ENCODE measurements at regions not wholly inside any gene's neighbourhood (a gene's known extent, or its start where the extent isn't known, plus 50 kb on each side); places are given as distances from the start of the nearest gene placed in this dataset.

DNA sequence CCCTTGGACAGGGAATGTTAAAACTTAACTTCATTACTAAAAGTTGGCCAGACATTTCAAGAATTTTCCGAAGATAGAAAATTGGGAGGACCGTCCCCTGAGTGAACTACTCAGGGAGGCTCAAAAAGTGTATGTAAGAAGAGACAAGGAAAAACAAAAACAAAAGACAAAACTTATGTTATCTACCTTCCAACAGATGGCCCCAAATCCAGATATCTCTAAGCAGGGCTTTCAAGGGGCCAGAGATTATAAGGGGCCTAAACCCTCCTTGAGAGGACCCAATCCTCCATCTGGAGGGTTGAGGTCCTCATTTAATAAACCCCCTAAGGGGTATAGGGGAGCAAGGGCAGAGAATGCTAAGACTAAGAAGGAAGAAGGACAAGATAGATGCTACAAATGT, 203.6 kb downstream of the SH2D4B start:
- Histone ChIP-seq H3K27me3 (ENCODE audit: control insufficient read depth in 2 of 2, insufficient read depth in 2 of 2, low read length in 2 of 2) (no peaks in the 10 kb centered on the region), H3K4me3 (replicated peaks in 1 of 3; ENCODE audit: low read depth in 2 of 3, low read length in 3 of 3) (no peak overlapping the region), H3K27ac (ENCODE audit: low read depth in 1 of 2, low read length in 2 of 2) (no peak overlapping the region), H3K9ac (ENCODE audit: insufficient read depth, low read length, poor library complexity, severe bottlenecking) (no peak overlapping the region), H3K36me3 (replicated peaks in 1 of 2; ENCODE audit: control insufficient read depth in 1 of 2, insufficient read depth in 2 of 2, low read length in 2 of 2) (no peaks in the 10 kb centered on the region), H4K20me1 (ENCODE audit: insufficient read depth, low read length) (no peaks in the 10 kb centered on the region), H3K4me2 (replicated peaks; ENCODE audit: extremely low read depth, low read length, poor library complexity, severe bottlenecking) (no peak overlapping the region), H2AFZ (ENCODE audit: insufficient read depth, low read depth, low read length, poor library complexity, severe bottlenecking) (no peak overlapping the region), H3K79me2 (ENCODE audit: insufficient read depth, low read length) (no peaks in the 10 kb centered on the region), H3K9me3 (replicated peaks in 1 of 2; ENCODE audit: control insufficient read depth in 1 of 2, insufficient read depth in 1 of 2, low read length in 2 of 2) (no peaks in the 10 kb centered on the region), H3K4me1 (ENCODE audit: control insufficient read depth in 1 of 2, insufficient read depth in 2 of 2, low read length in 2 of 2) (no peaks in the 10 kb centered on the region)
- Mint-ChIP-seq H3K9me3 (peaks cover 0 to 4% (median 2%) of the 10 kb centered on the region in 7 donors), H3K4me1 (no peaks in the 10 kb centered on the region), H3K4me3 (no peak overlapping the region), H3K27ac (no peak overlapping the region), H3K27me3 (ENCODE audit: low read depth in 3 of 3) (peaks cover 3 to 5% (median 4%) of the 10 kb centered on the region in 3 donors), H3K36me3 (no peaks in the 10 kb centered on the region)
- intact Hi-C loops (cut with micrococcal nuclease) = no loop called here
- TF ChIP-seq, protein P1, sequence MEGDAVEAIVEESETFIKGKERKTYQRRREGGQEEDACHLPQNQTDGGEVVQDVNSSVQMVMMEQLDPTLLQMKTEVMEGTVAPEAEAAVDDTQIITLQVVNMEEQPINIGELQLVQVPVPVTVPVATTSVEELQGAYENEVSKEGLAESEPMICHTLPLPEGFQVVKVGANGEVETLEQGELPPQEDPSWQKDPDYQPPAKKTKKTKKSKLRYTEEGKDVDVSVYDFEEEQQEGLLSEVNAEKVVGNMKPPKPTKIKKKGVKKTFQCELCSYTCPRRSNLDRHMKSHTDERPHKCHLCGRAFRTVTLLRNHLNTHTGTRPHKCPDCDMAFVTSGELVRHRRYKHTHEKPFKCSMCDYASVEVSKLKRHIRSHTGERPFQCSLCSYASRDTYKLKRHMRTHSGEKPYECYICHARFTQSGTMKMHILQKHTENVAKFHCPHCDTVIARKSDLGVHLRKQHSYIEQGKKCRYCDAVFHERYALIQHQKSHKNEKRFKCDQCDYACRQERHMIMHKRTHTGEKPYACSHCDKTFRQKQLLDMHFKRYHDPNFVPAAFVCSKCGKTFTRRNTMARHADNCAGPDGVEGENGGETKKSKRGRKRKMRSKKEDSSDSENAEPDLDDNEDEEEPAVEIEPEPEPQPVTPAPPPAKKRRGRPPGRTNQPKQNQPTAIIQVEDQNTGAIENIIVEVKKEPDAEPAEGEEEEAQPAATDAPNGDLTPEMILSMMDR (IDR thresholded peaks at IDR 0.05) = no peak
- DNase-seq = no peak
- WGBS (ENCODE audit: insufficient coverage) = no CpG with 5 or more reads among the region's 2 CpGs

DNA sequence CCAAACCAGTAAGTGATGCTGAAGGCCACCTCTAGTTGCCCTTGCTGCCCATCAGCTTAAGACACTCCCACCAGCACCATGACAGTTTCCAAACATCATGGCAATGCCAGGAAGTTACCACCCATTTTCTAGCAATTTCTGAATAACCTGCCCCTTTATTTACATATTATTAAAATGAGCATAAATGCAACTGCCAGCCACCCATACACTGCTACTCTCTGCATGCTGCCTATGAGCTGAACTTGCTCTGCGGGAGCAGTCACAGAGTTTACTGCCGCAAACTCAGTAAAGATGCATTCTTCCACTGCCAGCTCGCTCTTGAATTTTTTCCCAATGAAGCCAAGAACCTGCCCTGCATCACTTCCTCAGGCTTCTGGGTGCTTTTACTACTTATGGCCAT, 212.6 kb downstream of the SH2D4B start:
- no peaks in the 10 kb centered on the region for H3K36me3 ChIP-seq (replicated peaks in 1 of 2; ENCODE audit: control insufficient read depth in 1 of 2, insufficient read depth in 2 of 2, low read length in 2 of 2)
- no peaks in the 10 kb centered on the region for H3K4me1 Mint-ChIP-seq
- H3K27ac ChIP-seq (ENCODE audit: low read depth in 1 of 2, low read length in 2 of 2) = no peak overlapping the region
- no peaks in the 10 kb centered on the region for H4K20me1 ChIP-seq (ENCODE audit: insufficient read depth, low read length)
- H3K27ac Mint-ChIP-seq = no peak overlapping the region
- no peaks in the 10 kb centered on the region for H3K4me1 ChIP-seq (ENCODE audit: control insufficient read depth in 1 of 2, insufficient read depth in 2 of 2, low read length in 2 of 2)
- H3K9me3 ChIP-seq (replicated peaks in 1 of 2; ENCODE audit: control insufficient read depth in 1 of 2, insufficient read depth in 1 of 2, low read length in 2 of 2) = no peaks in the 10 kb centered on the region
- no peak overlapping the region for H2AFZ ChIP-seq (ENCODE audit: insufficient read depth, low read depth, low read length, poor library complexity, severe bottlenecking)
- H3K79me2 ChIP-seq (ENCODE audit: insufficient read depth, low read length) = no peaks in the 10 kb centered on the region
- H3K9ac ChIP-seq (ENCODE audit: insufficient read depth, low read length, poor library complexity, severe bottlenecking) = no peak overlapping the region
- H3K27me3 Mint-ChIP-seq (ENCODE audit: low read depth in 3 of 3) = peaks cover 0 to 2% (median 0%) of the 10 kb centered on the region in 3 donors
- H3K36me3 Mint-ChIP-seq = no peaks in the 10 kb centered on the region
- no peak overlapping the region for H3K4me3 Mint-ChIP-seq
- DNase-seq = no peak
- TF ChIP-seq, protein P1 (IDR thresholded peaks at IDR 0.05) = no peak
- H3K9me3 Mint-ChIP-seq = peaks cover 0 to 5% (median 0%) of the 10 kb centered on the region in 7 donors
- WGBS (ENCODE audit: insufficient coverage) = 94% methylated on average over 3 of the region's 3 CpGs
- H3K27me3 ChIP-seq (ENCODE audit: control insufficient read depth in 2 of 2, insufficient read depth in 2 of 2, low read length in 2 of 2) = no peaks in the 10 kb centered on the region
- no peak overlapping the region for H3K4me3 ChIP-seq (replicated peaks in 1 of 3; ENCODE audit: low read depth in 2 of 3, low read length in 3 of 3)
- H3K4me2 ChIP-seq (replicated peaks; ENCODE audit: extremely low read depth, low read length, poor library complexity, severe bottlenecking) = no peak overlapping the region
- intact Hi-C loops (cut with micrococcal nuclease) = no loop called here
